ENCODE measurements at regions not wholly inside any gene's neighbourhood (a gene's known extent, or its start where the extent isn't known, plus 50 kb on each side); places are given as distances from the start of the nearest gene placed in this dataset.

- TF ChIP-seq CTCF (IDR thresholded peaks at IDR 0.05): no peak
- no peak for TF ChIP-seq POLR2A (IDR thresholded peaks at IDR 0.05)
- TF ChIP-seq POLR2AphosphoS5 (IDR thresholded peaks at IDR 0.05): no peak
Observed at GRCh38 chr21:20545454-20545853, 452.8 kb upstream of the NCAM2 start.
